ENCODE measurements at regions not wholly inside any gene's neighbourhood (a gene's known extent, or its start where the extent isn't known, plus 50 kb on each side); places are given as distances from the start of the nearest gene placed in this dataset.

DNA sequence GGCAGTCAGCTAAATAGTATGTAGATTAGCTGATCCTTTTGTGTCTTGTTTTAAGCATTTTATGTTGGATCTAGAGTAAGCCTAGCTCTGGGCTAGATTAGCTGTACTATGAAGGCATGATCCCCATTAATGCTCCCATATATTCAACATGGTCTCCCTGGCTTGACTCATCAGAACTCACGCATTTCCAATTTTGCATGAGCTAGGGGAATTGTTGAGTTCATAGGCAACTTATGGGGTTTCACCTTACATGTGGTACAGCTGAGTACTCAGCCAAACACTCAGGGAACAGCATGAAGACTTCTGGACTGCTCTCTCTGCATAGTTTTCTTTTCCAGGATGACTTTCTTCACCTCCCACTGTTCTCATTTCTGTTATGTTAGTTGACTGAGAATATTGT is 248.2 kb downstream of the TMX3 start:
- Histone ChIP-seq H3K9ac (no peak overlapping the region), H3K79me2 (no peaks in the 10 kb centered on the region), H3K27ac (no peak overlapping the region), H2AFZ (no peak overlapping the region), H3K4me3 (ENCODE audit: low read depth, low read length) (no peak overlapping the region), H3K36me3 (ENCODE audit: control insufficient read depth, insufficient read depth, low read length) (no peaks in the 10 kb centered on the region), H3K27me3 (ENCODE audit: control insufficient read depth, insufficient read depth, low read length) (no peaks in the 10 kb centered on the region), H3K9me3 (ENCODE audit: control insufficient read depth, low read length) (no peaks in the 10 kb centered on the region), H3K4me1 (no peaks in the 10 kb centered on the region), H3K4me2 (ENCODE audit: low read length) (no peak overlapping the region)
- TF ChIP-seq, protein P1, sequence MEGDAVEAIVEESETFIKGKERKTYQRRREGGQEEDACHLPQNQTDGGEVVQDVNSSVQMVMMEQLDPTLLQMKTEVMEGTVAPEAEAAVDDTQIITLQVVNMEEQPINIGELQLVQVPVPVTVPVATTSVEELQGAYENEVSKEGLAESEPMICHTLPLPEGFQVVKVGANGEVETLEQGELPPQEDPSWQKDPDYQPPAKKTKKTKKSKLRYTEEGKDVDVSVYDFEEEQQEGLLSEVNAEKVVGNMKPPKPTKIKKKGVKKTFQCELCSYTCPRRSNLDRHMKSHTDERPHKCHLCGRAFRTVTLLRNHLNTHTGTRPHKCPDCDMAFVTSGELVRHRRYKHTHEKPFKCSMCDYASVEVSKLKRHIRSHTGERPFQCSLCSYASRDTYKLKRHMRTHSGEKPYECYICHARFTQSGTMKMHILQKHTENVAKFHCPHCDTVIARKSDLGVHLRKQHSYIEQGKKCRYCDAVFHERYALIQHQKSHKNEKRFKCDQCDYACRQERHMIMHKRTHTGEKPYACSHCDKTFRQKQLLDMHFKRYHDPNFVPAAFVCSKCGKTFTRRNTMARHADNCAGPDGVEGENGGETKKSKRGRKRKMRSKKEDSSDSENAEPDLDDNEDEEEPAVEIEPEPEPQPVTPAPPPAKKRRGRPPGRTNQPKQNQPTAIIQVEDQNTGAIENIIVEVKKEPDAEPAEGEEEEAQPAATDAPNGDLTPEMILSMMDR (IDR thresholded peaks at IDR 0.05): no peak

- TF ChIP-seq, protein P1 (IDR thresholded peaks at IDR 0.05): no peak
- no peak overlapping the region for H3K27ac ChIP-seq
- H3K9me3 ChIP-seq (ENCODE audit: control insufficient read depth, low read length): no peaks in the 10 kb centered on the region
- no peaks in the 10 kb centered on the region for H3K36me3 ChIP-seq (ENCODE audit: control insufficient read depth, insufficient read depth, low read length)
- H3K27me3 ChIP-seq (ENCODE audit: control insufficient read depth, insufficient read depth, low read length): no peaks in the 10 kb centered on the region
- H3K4me1 ChIP-seq: no peaks in the 10 kb centered on the region
- no peak overlapping the region for H3K4me3 ChIP-seq (ENCODE audit: low read depth, low read length)
- no peak overlapping the region for H3K9ac ChIP-seq
- no peak overlapping the region for H3K4me2 ChIP-seq (ENCODE audit: low read length)
- no peak overlapping the region for H2AFZ ChIP-seq
- no peaks in the 10 kb centered on the region for H3K79me2 ChIP-seq
Measured at GRCh38 chr18:68462766-68463165, 252.1 kb downstream of the TMX3 start.

- TF ChIP-seq, protein P1 (IDR thresholded peaks at IDR 0.05): no peak
- Histone ChIP-seq H3K9ac (no peak overlapping the region), H3K36me3 (ENCODE audit: control insufficient read depth, insufficient read depth, low read length) (no peaks in the 10 kb centered on the region), H3K4me3 (ENCODE audit: low read depth, low read length) (no peak overlapping the region), H3K9me3 (ENCODE audit: control insufficient read depth, low read length) (no peaks in the 10 kb centered on the region), H3K4me2 (ENCODE audit: low read length) (no peak overlapping the region), H3K4me1 (no peaks in the 10 kb centered on the region), H3K27me3 (ENCODE audit: control insufficient read depth, insufficient read depth, low read length) (no peaks in the 10 kb centered on the region), H3K27ac (no peak overlapping the region), H2AFZ (no peak overlapping the region), H3K79me2 (no peaks in the 10 kb centered on the region)
Measured at GRCh38 chr18:68462148-68462547, 252.8 kb downstream of the TMX3 start.

GRCh38 chr18:68461481-68462018 is 253.4 kb downstream of the TMX3 start:
- Histone ChIP-seq H3K36me3 (ENCODE audit: control insufficient read depth, insufficient read depth, low read length) (no peaks in the 10 kb centered on the region), H3K9me3 (ENCODE audit: control insufficient read depth, low read length) (no peaks in the 10 kb centered on the region), H2AFZ (no peak overlapping the region), H3K4me3 (ENCODE audit: low read depth, low read length) (no peak overlapping the region), H3K27ac (no peak overlapping the region), H3K4me1 (no peaks in the 10 kb centered on the region), H3K9ac (no peak overlapping the region), H3K79me2 (no peaks in the 10 kb centered on the region), H3K27me3 (ENCODE audit: control insufficient read depth, insufficient read depth, low read length) (no peaks in the 10 kb centered on the region), H3K4me2 (ENCODE audit: low read length) (no peak overlapping the region)
- TF ChIP-seq, protein P1 (IDR thresholded peaks at IDR 0.05): no peak

GRCh38 chr18:68459968-68460367 is 254.9 kb downstream of the TMX3 start:
- H3K4me2 ChIP-seq (ENCODE audit: low read length): no peak overlapping the region
- no peak overlapping the region for H2AFZ ChIP-seq
- no peaks in the 10 kb centered on the region for H3K4me1 ChIP-seq
- no peaks in the 10 kb centered on the region for H3K27me3 ChIP-seq (ENCODE audit: control insufficient read depth, insufficient read depth, low read length)
- H3K9ac ChIP-seq: no peak overlapping the region
- no peaks in the 10 kb centered on the region for H3K79me2 ChIP-seq
- no peak overlapping the region for H3K4me3 ChIP-seq (ENCODE audit: low read depth, low read length)
- TF ChIP-seq, protein P1 (IDR thresholded peaks at IDR 0.05): no peak
- H3K36me3 ChIP-seq (ENCODE audit: control insufficient read depth, insufficient read depth, low read length): no peaks in the 10 kb centered on the region
- H3K9me3 ChIP-seq (ENCODE audit: control insufficient read depth, low read length): no peaks in the 10 kb centered on the region
- no peak overlapping the region for H3K27ac ChIP-seq

All from parathyroid adenoma (tissue), 2 donors.